CD4-positive, alpha-beta T cell treated with Interleukin-15 for 4 hours (primary cell): ENCODE measurements at regions not wholly inside any gene's neighbourhood (a gene's known extent, or its start where the extent isn't known, plus 50 kb on each side); places are given as distances from the start of the nearest gene placed in this dataset.

ENCODE experiments used
- DNase-seq: peaks from one replicate; pipeline ENCODE4 v3.0.0-alpha.2; 2020; ENCODE audit warnings: low spot score

- no peak for DNase-seq
Measured at GRCh38 chr12:59230334-59230733, 310.0 kb upstream of the LRIG3 start.

- DNase-seq, result no peak
Measured at GRCh38 chr12:59219148-59219547, 298.8 kb upstream of the LRIG3 start.

- no peak for DNase-seq
Measured at GRCh38 chr12:59196989-59197388, 276.7 kb upstream of the LRIG3 start.

- no peak for DNase-seq
Measured at GRCh38 chr12:59194794-59195193, 274.5 kb upstream of the LRIG3 start.

GRCh38 chr12:59193476-59194050 lies 273.3 kb upstream of the LRIG3 start:
- DNase-seq, result no peak

- DNase-seq, result no peak
Measured at GRCh38 chr12:59191372-59191771, 271.1 kb upstream of the LRIG3 start.

- no peak for DNase-seq
Measured at GRCh38 chr12:59186451-59186850, 266.1 kb upstream of the LRIG3 start.

GRCh38 chr12:59185295-59185694 lies 265.0 kb upstream of the LRIG3 start:
- no peak for DNase-seq

- DNase-seq, result no peak
Measured at GRCh38 chr12:59182658-59183455, 262.6 kb upstream of the LRIG3 start.

GRCh38 chr12:59182191-59182590 lies 261.9 kb upstream of the LRIG3 start:
- DNase-seq, result no peak

GRCh38 chr12:59181196-59181777 lies 261.0 kb upstream of the LRIG3 start:
- no peak for DNase-seq

GRCh38 chr12:59179231-59179630 lies 258.9 kb upstream of the LRIG3 start:
- no peak for DNase-seq

GRCh38 chr12:59173695-59174094 lies 253.4 kb upstream of the LRIG3 start:
- no peak for DNase-seq

GRCh38 chr12:59168647-59169046 lies 248.3 kb upstream of the LRIG3 start:
- no peak for DNase-seq

GRCh38 chr12:59166457-59166856 lies 246.2 kb upstream of the LRIG3 start:
- no peak for DNase-seq

GRCh38 chr12:59164991-59165718 lies 244.9 kb upstream of the LRIG3 start:
- no peak for DNase-seq

- DNase-seq, result no peak
Measured at GRCh38 chr12:59164226-59164625, 243.9 kb upstream of the LRIG3 start.

- DNase-seq, result no peak
Measured at GRCh38 chr12:59158681-59159080, 238.4 kb upstream of the LRIG3 start.

- DNase-seq, result no peak
Measured at GRCh38 chr12:59158066-59158465, 237.8 kb upstream of the LRIG3 start.

GRCh38 chr12:59155448-59155847 lies 235.1 kb upstream of the LRIG3 start:
- no peak for DNase-seq

- DNase-seq, result no peak
Measured at GRCh38 chr12:59151243-59151642, 230.9 kb upstream of the LRIG3 start.

GRCh38 chr12:59149995-59150642 lies 229.8 kb upstream of the LRIG3 start:
- DNase-seq, result peak; percentile 25
